ENCODE measurements at regions not wholly inside any gene's neighbourhood (a gene's known extent, or its start where the extent isn't known, plus 50 kb on each side); places are given as distances from the start of the nearest gene placed in this dataset.
A peak's percentile ranks its signal among the peaks of the same experiment; 100 is the strongest.
"Not testable (repeated sequence)": the region's sequence is repeated elsewhere in the genome, so short reads cannot be mapped to it uniquely, and the experiment has no call there.

- DNase-seq (ENCODE audit: low read depth), result no peak
These were observed 1648.9 kb upstream of the TMEFF2 start for GRCh38 chr2:193843675-193844074.

- peak; percentile 14 for DNase-seq (ENCODE audit: low read depth)
These were observed 1646.8 kb upstream of the TMEFF2 start for GRCh38 chr2:193841384-193842150.

- peak; percentile 7 for DNase-seq (ENCODE audit: low read depth)
These were observed 1642.5 kb upstream of the TMEFF2 start for GRCh38 chr2:193837111-193837738.

- not testable (repeated sequence) for DNase-seq (ENCODE audit: low read depth)
These were observed 1641.8 kb upstream of the TMEFF2 start for GRCh38 chr2:193836424-193837006.

- not testable (repeated sequence) for DNase-seq (ENCODE audit: low read depth)
These were observed 1639.2 kb upstream of the TMEFF2 start for GRCh38 chr2:193833895-193834294.

GRCh38 chr2:193824474-193824873 lies 1629.7 kb upstream of the TMEFF2 start:
- DNase-seq (ENCODE audit: low read depth), result no peak

GRCh38 chr2:193818801-193819499 lies 1624.2 kb upstream of the TMEFF2 start:
- no peak for DNase-seq (ENCODE audit: low read depth)

GRCh38 chr2:193816008-193816407 lies 1621.3 kb upstream of the TMEFF2 start:
- DNase-seq (ENCODE audit: low read depth), result no peak

GRCh38 chr2:193810533-193810932 lies 1615.8 kb upstream of the TMEFF2 start:
- DNase-seq (ENCODE audit: low read depth), result no peak

GRCh38 chr2:193808877-193809276 lies 1614.1 kb upstream of the TMEFF2 start:
- DNase-seq (ENCODE audit: low read depth), result no peak

- DNase-seq (ENCODE audit: low read depth), result no peak
These were observed 1611.5 kb upstream of the TMEFF2 start for GRCh38 chr2:193806088-193806774.

- no peak for DNase-seq (ENCODE audit: low read depth)
These were observed 1602.1 kb upstream of the TMEFF2 start for GRCh38 chr2:193796847-193797246.

GRCh38 chr2:193793914-193794313 lies 1599.2 kb upstream of the TMEFF2 start:
- no peak for DNase-seq (ENCODE audit: low read depth)

- no peak for DNase-seq (ENCODE audit: low read depth)
These were observed 1588.9 kb upstream of the TMEFF2 start for GRCh38 chr2:193783681-193784080.

- no peak for DNase-seq (ENCODE audit: low read depth)
These were observed 1583.6 kb upstream of the TMEFF2 start for GRCh38 chr2:193778293-193778692.

GRCh38 chr2:193776988-193777387 lies 1582.3 kb upstream of the TMEFF2 start:
- no peak for DNase-seq (ENCODE audit: low read depth)

- DNase-seq (ENCODE audit: low read depth), result no peak
These were observed 1579.4 kb upstream of the TMEFF2 start for GRCh38 chr2:193774166-193774565.

GRCh38 chr2:193751299-193751698 lies 1556.6 kb upstream of the TMEFF2 start:
- no peak for DNase-seq (ENCODE audit: low read depth)

- DNase-seq (ENCODE audit: low read depth), result no peak
These were observed 1554.8 kb upstream of the TMEFF2 start for GRCh38 chr2:193749485-193749884.

- DNase-seq (ENCODE audit: low read depth), result no peak
These were observed 1548.4 kb upstream of the TMEFF2 start for GRCh38 chr2:193743089-193743488.

GRCh38 chr2:193738892-193739291 lies 1544.2 kb upstream of the TMEFF2 start:
- DNase-seq (ENCODE audit: low read depth), result no peak

- DNase-seq (ENCODE audit: low read depth), result no peak
These were observed 1518.2 kb upstream of the TMEFF2 start for GRCh38 chr2:193712912-193713311.
